NCI-H82 treated with DMSO at 0.1 percent for 48 hours (cell line): ENCODE measurements at regions not wholly inside any gene's neighbourhood (a gene's known extent, or its start where the extent isn't known, plus 50 kb on each side); places are given as distances from the start of the nearest gene placed in this dataset.

Experiments
- DNase-seq: peaks from one replicate; lab custom pipeline; 2025; ENCODE audit not compliant: unreplicated experiment; lab: John Stamatoyannopoulos, UW

DNA sequence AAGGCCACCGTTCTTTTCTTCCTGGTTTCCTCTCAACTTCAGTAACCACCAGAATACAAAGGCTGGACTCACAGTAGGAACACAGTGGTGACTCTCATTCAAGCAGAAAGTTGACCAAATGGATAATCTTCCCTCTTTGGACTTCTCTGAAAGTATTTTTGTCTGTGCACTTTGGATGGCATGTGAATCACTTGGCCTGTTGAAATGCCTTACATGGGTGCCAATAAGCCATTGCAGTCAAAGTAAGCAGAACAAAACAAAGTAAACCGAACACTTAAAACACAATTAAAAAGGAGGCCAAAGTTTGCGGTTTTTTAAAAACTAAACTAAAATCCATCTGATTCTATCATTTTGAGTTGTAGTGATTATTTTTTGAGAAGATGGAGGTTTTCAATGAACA, 370.1 kb upstream of the DDHD1 start:
- DNase-seq, result no peak

DNA sequence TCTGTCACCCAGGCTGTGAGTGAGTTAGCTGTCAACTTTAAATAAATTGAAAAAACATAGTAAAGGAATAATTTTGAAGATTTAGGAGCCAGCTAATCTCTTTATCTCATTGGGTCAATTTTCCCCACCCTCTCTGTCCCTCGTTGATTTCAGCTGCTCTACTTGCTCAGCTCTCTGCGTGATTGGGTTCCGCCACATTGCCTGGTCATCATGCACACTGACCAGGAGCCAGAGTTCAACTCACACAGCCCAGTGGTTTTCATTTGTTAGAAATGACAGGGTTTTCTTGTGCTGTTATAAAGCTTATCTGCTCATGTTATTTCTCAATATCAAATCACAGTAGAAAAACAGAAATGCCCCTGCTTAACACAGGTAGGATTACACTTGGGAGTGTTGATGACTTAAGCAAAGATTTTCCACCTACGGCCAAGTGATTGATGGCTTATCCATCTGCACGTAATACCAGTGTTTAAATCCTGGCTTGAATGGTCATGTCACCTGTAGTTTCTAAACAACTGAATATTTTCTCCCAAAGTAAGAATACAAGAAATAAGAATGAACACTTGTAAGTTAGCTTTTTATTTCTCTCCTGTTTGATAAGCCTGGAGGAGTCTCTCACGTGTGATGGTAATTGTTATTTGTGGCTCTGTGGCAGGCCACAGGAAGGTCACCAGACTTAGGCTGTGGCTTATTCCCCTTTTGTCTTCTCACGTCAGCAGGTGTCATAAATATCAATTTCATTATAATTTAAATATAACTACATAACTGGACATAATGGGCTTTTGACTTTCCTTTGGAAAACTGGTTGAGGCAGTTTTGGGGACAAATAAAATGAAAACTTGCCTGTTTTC, 367.2 kb upstream of the DDHD1 start:
- DNase-seq, result no peak

DNA sequence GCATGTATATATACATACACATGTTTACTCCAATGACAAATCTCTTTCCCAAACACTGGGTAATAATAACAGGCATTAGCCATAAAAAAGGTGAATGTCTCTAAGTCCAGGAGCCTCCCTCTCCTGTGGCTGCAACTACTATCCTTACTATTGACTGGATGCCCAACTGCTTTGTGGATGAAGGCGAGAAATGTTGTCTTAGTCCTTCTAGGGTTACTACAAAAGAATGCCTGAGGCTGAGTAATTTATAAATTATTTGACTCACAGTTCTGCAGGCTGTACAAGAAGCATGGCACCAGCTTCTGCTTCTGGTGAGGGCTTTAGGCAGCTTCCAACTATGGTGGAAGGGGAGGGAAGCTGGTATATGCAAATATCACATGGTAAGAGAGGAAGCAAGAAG, 366.0 kb upstream of the DDHD1 start:
- DNase-seq, result no peak

DNA sequence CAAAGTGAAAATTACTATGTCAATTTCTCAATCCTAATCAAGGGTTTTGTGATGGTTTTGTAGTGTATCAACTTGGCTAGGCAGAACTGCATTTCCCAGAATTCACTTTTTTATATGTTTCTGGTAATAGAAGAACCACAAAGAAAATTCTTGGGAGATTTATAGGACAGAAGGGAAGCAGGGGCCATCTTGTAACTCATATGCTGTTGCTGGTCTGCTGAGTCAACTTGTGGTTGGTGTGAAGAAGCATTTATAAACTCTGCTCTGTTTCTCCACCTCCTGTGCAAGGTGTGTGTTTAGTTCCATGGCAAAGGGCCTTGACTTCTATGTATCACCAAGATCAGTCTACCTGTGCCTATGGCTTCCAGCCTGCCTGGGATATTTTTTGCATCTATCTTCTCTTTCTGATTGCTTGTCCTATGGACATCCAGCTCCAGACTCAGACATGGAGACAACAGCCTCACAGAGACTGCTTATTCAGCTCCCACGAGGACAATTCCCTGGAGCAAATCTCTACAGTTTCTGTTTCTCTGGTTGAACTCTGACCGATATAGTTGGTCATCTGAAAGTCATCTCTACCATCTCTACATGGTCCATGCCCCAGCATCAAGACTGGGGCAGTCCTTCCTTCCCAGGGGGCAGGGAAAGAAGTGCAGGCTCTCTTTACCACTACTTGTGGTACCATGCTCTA, 364.3 kb upstream of the DDHD1 start:
- DNase-seq, result no peak

DNA sequence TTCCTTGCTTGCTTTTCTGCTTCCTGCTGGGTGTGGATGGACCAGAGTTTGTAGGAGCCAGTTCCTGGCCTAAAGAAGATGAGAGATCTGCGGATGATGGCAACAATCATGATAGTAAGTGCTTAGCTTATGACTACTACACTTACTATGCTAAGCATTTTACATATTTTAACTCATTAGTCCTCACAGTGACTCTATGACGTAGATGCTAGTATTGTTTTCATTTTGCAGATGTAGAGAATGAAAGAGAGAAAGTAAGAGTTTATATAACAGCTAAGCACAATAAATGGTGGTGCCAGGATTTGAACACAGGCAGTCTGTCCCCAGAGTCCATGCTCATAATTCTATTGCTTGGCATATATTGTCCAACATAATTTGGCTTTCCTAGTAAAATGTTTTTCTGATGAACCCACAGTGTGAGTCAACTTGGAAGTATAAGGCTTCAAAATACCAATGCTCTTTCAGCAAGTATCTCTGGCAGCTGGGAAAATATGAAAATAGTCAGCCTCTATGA, 363.2 kb upstream of the DDHD1 start:
- no peak for DNase-seq

DNA sequence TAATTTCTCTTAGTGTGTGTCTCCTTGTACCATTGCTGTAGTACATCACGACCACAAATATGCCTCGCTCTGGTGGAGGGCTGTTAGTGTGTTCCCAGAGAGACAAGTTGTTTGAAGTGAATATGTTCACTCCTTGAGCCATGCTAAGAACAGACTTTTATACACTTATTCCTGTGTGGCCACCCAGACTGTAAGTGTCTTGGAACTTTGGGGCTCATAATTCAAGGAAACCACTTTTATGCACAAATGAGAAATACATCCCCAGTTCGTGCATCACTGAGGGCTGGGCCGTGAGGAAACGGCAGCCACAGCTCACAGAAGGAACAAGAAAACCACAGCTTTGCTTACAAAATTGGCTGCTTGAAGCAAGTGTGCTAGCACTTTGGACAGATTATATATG, 362.2 kb upstream of the DDHD1 start:
- DNase-seq, result no peak

DNA sequence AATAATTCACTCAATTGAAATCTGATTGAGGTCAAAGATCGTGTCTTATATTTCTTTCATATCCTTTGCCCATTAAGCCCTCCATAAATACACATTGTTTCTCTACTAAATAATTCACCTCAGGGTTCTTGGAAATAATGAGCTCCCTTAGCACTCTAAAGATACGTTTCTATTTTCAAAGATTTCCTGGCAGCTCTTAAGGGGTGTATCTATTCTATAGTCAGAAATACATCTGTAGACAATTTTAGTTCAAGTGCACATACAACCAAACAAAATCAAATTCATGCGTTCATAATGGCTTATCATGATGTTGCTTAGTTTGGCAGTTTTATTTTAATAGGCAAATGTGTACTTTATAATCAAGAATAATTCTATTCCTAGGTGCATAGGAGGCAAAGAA, 361.1 kb upstream of the DDHD1 start:
- DNase-seq, result no peak

DNA sequence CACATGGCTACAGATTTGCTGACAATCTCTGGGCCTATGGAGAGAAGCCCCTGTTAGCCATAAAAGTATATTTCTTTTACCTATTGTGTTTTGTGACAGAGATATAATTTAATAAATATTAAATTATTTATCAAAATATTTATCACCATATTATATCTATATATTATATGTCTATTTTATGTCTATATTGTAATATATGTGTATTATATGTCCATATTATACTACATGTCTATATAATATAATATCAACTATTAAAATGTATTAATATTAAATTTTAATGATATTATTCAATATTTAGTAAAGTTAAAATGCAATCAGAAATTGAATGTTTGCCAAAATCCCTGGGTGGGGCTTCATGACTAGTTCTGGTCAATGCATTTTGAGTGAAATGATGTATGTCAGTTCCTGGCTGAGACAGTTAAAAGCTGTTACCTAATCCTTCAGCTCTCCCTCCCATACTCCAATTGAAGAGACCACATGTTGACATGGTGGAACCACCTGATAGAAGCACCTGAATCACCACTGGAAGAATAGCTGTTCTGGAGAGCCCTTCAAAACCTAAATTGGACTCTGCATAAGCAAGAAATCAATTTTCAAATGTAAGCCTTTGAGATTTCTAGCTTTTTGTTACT, 357.3 kb upstream of the DDHD1 start:
- DNase-seq, result no peak

DNA sequence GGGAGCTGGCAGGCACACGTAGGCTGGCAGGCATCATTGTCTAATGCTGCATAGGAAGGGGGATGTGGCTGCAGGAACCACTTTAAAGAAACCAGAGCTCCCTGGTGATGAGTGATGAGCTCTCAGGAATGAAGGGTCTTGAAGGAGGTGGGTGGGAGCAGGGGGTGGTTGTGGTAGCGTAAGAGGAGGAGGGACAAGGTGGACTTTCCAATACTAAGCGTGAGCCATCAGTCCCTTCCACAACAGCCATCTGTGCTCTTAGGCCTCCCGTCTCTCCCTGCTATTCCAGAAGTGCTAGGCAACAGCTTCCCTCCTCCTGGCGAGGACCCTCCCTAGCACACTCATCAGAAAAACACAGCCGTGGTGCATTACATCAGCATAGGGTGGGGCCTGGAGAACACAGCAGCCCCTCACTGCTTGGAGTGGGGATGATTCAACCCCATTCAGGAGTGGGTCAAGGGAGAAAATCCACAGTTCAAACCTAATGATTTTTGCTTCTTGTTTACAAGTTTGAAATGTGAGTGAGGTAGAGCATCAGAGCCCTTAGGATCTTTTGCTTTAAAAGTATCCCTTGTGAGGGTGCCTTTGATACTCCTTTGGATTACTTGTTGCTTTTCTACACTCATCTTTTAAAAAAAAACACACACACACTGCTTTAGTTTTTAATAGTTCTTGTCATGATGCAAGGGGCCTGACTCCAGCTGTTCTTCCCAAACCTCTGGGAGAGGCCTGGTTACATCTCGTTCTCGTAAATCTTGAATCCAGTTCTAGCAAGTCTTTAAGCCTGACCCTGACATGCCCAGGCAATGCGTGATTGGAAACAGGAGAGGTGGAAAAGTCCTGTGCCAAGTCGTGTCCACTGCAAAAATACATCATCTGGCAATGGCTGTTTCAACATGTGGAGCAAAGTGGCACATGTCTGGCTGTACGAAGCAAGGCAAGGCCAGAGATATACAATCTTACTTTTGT, 356.4 kb upstream of the DDHD1 start:
- DNase-seq, result no peak

DNA sequence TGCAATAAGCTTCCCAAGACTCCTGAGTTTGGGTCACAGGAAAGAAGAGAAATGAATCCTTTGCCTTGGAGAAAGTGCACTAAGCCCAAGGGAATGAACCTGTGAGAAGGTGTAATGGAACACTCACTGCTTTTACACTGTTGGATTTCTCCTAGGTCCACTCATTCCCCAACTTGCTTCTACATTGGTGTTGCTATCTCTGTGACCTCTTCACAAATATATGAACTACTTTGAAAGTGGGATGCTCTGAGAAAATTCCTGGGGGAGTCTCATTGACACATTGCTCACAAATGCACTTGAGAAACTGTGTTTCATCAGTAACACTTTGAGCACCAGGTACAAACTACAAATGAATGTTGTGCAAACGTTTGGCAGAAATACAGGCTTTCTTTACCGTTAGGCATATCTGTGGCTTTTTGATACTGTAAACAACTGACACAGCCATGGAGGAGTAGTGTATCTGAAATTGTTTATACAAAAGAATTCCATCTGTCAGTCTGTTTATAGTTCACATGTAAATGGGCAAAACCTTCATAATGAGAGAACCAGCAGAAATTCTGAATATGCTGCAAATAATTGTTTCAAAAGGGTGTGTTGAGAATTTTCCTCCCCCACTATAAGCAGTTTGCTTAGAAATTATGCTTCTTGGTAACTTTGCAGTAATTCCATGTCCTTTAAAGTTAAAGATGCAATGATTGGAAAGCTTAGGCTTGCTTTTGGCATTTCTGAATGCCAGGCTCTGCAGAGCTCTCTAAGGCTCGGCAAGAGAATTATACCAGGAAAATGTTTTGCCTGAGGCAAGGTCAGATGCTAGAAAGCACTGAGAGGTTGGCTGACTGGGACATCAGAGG, 348.5 kb upstream of the DDHD1 start:
- no peak for DNase-seq

DNA sequence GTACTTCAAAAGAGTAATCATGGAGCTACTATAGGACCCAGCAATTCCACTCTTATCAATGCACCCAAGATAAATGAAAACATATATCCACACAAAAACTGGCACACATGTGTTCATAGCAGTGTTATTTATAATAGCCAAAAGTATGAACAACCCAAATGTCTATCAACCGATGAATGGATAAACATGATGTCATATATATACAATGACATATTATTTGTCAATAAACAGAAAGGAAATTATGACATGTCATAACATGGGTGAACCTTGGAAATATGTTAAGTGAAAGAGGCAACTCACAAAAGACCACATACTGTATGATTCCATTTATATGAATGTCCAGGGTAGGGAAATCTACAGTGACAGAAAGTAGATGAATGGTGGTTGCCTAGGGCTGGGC, 347.1 kb upstream of the DDHD1 start:
- no peak for DNase-seq

DNA sequence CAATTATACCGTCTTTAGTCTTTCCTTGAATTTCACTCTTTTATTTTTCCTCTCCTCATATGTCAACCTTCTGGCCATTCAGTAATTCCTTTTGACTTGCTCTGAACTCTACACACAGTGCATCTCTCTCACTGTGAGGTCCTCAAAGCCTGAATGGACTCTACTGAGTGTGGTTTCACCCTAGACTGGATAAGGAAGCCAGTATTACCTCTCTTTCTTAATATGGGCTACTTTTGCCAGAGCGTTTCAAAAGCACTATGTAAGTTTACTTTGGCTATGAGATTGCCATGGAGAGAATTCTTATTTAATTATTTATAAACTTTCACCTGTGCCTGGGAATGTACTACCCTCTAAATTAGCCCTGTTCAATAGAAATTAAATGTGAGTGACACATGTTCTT, 343.5 kb upstream of the DDHD1 start:
- DNase-seq, result no peak

DNA sequence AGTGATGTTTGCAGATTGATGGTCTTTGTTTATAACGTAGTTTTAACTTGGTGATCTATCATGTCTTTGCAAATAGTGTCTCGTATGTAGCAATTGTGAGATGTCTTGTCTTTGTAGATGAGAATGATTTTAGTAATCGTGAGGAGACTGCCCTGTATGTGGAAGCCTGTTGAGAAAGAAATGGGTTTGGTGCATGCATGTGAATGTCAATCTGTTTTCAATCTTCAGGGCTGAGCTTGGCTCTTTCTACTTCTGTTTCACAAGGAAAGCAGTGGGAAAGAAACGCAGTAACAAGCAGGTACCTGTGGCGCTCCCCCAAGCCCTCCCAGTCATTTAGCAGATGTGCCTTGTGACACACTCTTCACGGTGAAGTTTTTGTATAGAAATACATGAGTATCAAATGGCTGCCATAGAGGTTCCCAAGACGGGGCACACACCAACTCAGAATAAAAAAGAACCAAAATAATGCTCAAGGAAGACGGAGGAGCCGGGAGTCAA, 342.8 kb upstream of the DDHD1 start:
- DNase-seq, result no peak

DNA sequence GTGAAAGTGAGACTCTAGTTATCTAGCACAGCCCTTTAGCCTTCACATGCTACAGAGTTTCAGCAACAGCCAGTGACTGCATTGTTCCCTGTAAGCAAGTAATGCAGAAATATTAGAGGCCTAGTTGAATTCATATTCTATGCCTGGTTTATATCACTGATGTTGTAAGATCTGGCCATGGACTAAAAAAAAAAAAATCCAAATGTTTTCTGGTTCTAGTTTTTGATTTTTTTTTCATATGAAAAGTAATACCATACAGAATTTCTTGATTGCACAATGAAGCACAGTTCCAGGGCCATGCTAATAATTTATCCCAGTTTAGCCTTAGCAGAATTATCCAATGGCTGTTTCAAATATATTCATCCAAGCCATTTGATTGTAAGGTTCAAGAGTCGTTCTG, 341.5 kb upstream of the DDHD1 start:
- no peak for DNase-seq

DNA sequence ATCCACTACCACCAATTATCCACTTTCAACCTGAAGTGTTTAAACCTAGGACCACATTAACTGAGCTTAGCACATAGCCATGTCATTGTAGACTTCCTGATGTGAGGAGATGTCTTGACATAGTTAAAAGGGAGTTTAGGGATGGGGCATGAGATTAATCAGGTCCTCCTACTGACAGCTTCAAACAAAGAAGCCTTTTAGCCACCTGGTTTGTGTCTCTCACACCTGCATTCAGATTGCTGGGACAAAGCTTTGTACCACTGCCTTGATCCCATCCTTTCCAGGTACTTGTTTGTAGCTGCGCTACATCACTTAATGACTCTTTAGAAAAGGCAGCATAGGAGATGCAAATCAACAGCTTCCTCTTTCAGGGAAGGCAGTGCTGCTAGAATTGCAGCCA, 340.7 kb upstream of the DDHD1 start:
- no peak for DNase-seq

DNA sequence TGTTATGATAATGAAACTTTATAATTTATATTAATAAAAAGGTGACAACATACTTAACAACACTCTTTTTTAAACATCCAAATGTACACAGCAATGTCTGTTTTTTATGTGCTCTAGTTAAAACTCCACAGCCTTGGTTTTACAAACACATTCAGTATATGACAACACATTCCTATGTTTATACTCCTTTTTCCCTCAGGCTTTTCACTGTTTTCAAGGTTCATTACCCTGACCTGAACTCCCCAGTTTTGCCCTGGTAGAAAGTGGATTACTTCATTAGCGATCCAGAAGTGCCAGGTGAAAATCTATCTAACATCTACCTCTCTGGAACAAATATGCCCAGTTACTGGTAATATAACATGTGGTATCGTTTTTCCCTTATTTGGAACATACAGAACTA, 340.2 kb upstream of the DDHD1 start:
- DNase-seq, result no peak

DNA sequence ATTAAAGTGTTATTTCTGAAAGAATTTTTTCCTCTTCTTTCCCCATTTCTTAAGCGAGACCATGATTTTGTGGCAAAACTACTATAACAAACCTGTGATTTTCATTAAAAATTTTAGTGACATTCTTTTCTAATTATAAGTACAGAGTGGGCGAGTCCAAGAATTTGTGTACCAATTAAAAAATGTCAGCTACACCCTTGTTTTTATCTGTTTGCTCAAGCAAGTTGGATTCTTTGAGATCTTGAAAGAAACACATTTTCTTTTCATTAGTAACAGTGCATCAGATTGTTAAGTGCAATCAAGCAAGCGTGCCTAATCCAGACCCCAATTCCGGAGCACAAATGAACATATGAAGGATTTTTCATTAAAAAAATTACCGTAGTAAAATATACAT, 338.8 kb upstream of the DDHD1 start:
- DNase-seq, result no peak

DNA sequence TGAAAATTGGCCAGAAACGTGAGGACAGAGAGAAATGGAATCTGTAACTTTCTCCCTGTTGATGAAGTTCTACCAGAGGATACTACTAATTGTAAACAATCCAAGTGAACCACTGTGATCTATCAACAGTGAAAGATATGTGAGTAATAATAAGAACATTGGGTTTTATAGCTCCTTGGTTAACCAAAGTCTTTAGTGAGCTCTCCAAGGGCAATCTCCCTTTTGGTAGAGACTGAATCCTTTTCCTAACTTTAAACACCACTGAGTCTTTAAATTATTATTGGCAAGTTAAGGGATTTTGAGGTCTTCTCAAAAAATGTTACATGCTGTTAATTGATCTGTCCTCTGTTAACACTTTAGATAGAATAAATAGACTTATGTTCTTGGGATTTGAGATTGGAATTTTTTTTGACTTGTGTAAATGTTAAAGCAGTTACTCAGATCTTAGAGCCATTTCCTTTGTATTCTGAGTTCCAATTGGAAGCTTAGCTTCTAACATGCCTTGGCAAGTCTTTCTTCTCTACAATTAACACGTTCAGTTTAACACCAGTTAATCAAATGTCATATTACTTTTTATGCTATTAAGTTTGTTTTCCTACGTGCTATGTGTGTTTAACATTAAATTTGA, 338.2 kb upstream of the DDHD1 start:
- DNase-seq, result no peak

DNA sequence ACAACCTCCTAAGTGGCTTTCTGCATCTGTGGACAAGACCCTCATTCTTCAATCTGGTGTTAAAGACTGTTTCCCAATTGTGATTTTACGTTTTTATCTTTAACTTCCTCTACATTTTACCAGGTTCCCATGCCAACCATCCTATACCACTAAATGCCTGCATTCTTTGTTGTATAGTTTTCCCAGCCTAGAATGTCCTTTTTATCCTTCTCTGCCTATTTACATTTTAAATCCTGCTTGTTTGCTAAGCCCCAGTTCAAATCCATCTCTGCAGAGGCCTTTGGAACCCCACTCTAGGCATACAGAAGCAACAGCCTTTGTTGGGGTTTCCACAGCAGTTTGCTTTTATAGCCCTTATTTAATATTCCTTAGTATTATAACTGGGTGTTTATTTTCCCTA, 325.1 kb upstream of the DDHD1 start:
- no peak for DNase-seq
